B cell (primary cell): ENCODE measurements at regions not wholly inside any gene's neighbourhood (a gene's known extent, or its start where the extent isn't known, plus 50 kb on each side); places are given as distances from the start of the nearest gene placed in this dataset.

Experiments used
- ATAC-seq: fragments of 200-7000 bp; cut with Tn5 transposase; one replicate; pipeline ENCODE4 v1.10.0; 2021; ENCODE audit warnings: low read depth, mild to moderate bottlenecking, moderate number of reproducible peaks, moderate library complexity
- CTCF ChIA-PET: fragments of 350-600 bp; sonication (Branson Sonifier 250); formaldehyde crosslinking; loops from one replicate; lab custom pipeline; 2021; ENCODE audit warnings: antibody characterized with exemption, inconsistent platforms; lab: Charles Lee
- POLR2A ChIA-PET: fragments of 350-600 bp; sonication (Branson Sonifier 250); formaldehyde crosslinking; loops from one replicate; lab custom pipeline; 2021; ENCODE audit warnings: antibody characterized with exemption; lab: Charles Lee
- DNase-seq: peaks from one replicate; pipeline ENCODE4 v3.0.0; 2013
- H2AFZ ChIP-seq: 2 replicates; pipeline ENCODE4 v1.6.1; 2012; ENCODE audit warnings: mild to moderate bottlenecking, low read depth, low read length; ENCODE audit not compliant: insufficient read depth, poor library complexity, severe bottlenecking
- H3K27ac ChIP-seq, 2 donors: 1 replicate in 1 of 2; 2 replicates in 1 of 2; pipeline ENCODE4 v1.5.1; 2012 to 2013; ENCODE audit warnings: low read length in 2 of 2, mild to moderate bottlenecking in 2 of 2, moderate library complexity in 1 of 2
- H3K27me3 ChIP-seq, 4 experiments: fragments of 200-600 bp in 1 of 4; sonication (generic) in 1 of 4; replicated peaks in 1 of 4; 1 replicate in 2 of 4; 2 replicates in 2 of 4; pipeline versions ENCODE4 v1.6.1 to v1.7.0; 2013 to 2016; ENCODE audit warnings: low read length in 3 of 4, mild to moderate bottlenecking in 2 of 4, mixed read lengths in 1 of 4, moderate library complexity in 1 of 4; ENCODE audit not compliant: insufficient read depth in 4 of 4, control insufficient read depth in 3 of 4; ENCODE audit errors: control extremely low read depth in 1 of 4
- H3K36me3 ChIP-seq, 2 experiments: replicated peaks in 1 of 2; 1 replicate in 1 of 2; 2 replicates in 1 of 2; pipeline versions ENCODE4 v1.6.1 to v1.7.1; 2013; ENCODE audit warnings: low read length in 1 of 2; ENCODE audit not compliant: insufficient read depth in 2 of 2, control insufficient read depth in 1 of 2; ENCODE audit errors: control extremely low read depth in 1 of 2, extremely low read depth in 1 of 2
- H3K4me1 ChIP-seq, 2 donors: fragments of 200-600 bp in 1 of 2; sonication (generic) in 1 of 2; 1 replicate in 1 of 2; 2 replicates in 1 of 2; pipeline versions ENCODE4 v1.5.1 to v1.6.1; 2013 to 2017; ENCODE audit warnings: low read length in 2 of 2; ENCODE audit not compliant: control insufficient read depth in 2 of 2, insufficient read depth in 2 of 2
- H3K4me2 ChIP-seq: replicated peaks from 2 replicates; pipeline ENCODE3; 2012; ENCODE audit warnings: mild to moderate bottlenecking, low read depth, low read length; ENCODE audit not compliant: poor library complexity, severe bottlenecking
- H3K4me3 ChIP-seq, 5 experiments: fragments of 200-600 bp in 1 of 5; sonication (generic) in 1 of 5; 1 replicate in 3 of 5; 2 replicates in 2 of 5; pipeline versions ENCODE4 v1.5.1 to v1.7.0; 2011 to 2016; ENCODE audit warnings: low read length in 4 of 5, mild to moderate bottlenecking in 4 of 5, low read depth in 2 of 5, control low read depth in 1 of 5, moderate library complexity in 1 of 5; ENCODE audit not compliant: insufficient read depth in 1 of 5; ENCODE audit errors: control extremely low read depth in 1 of 5, extremely low read depth in 1 of 5
- H3K79me2 ChIP-seq: fragments of 200-600 bp; sonication (generic); one replicate; pipeline ENCODE4 v1.6.0; 2016; ENCODE audit warnings: low read length; ENCODE audit not compliant: control insufficient read depth, insufficient read depth
- H3K9ac ChIP-seq: fragments of 200-600 bp; sonication (generic); 2 replicates; pipeline ENCODE4 v1.6.1; 2017; ENCODE audit warnings: mild to moderate bottlenecking, low read length, moderate library complexity
- H3K9me3 ChIP-seq, 3 donors: one replicate each; pipeline versions ENCODE4 v1.6.1 to v1.7.1; 2013; ENCODE audit warnings: low read length in 2 of 3; ENCODE audit not compliant: control insufficient read depth in 2 of 3, insufficient read depth in 1 of 3; ENCODE audit errors: control extremely low read depth in 1 of 3
- H4K20me1 ChIP-seq: 2 replicates; pipeline ENCODE4 v1.6.0; 2012; ENCODE audit warnings: mild to moderate bottlenecking, low read length; ENCODE audit not compliant: insufficient read depth, control insufficient read depth, poor library complexity, severe bottlenecking
- H3K27ac Mint-ChIP-seq: one replicate; pipeline ENCODE4 v1.8.0; 2021; ENCODE audit warnings: mixed read lengths
- H3K27me3 Mint-ChIP-seq: one replicate; pipeline ENCODE4 v1.8.0; 2021; ENCODE audit warnings: mixed read lengths
- H3K4me1 Mint-ChIP-seq: one replicate; pipeline ENCODE4 v1.8.0; 2021; ENCODE audit warnings: mixed read lengths
- H3K4me3 Mint-ChIP-seq: one replicate; pipeline ENCODE4 v1.8.0; 2021; ENCODE audit warnings: mixed read lengths
- H3K9me3 Mint-ChIP-seq: one replicate; pipeline ENCODE4 v1.8.0; 2022; ENCODE audit warnings: mixed read lengths; ENCODE audit not compliant: insufficient read depth
- CTCF ChIP-seq: fragments of 200-600 bp; IDR thresholded peaks from one replicate; pipeline ENCODE4 v1.8.0; 2022; ENCODE audit warnings: antibody characterized with exemption, mild to moderate bottlenecking
- EZH2 ChIP-seq: IDR thresholded peaks from 2 replicates; pipeline ENCODE4 v1.6.1; 2012; ENCODE audit warnings: borderline replicate concordance, low read depth, mild to moderate bottlenecking, moderate library complexity, low read length; ENCODE audit not compliant: insufficient read depth, poor library complexity, severe bottlenecking
- WGBS: methylation state at CpG from one replicate; pipeline ENCODE4 v1.1.5; 2013; ENCODE audit warnings: missing lambda C conversion rate; ENCODE audit not compliant: insufficient coverage; 5-methylcytosine and 5-hydroxymethylcytosine counted together
- intact Hi-C: fragments of 100-400 bp; cut with micrococcal nuclease; formaldehyde crosslinking; loops from one replicate; pipeline ENCODE4 v1.10.0; 2022

DNA sequence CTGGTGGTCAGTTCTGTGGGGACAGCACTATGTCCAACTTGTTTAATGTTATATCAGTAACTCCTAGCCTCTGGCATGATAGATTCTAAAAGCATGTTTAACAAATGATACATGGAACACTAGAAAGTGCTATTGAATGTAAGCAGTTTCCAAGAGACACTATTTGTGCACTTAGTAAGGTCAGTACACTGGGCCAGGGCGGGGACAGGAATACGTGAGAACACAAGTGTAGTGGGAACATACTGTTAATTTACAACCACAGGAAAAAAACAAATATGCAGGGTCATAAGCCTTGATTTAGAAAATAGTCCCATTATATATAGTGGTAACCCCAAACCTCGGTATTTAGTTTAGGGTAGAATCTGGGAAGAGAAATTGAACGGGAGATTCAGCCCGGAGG lies 88.9 kb upstream of the SLC38A2 start:
- Mint-ChIP-seq H3K9me3 (no peaks in the 10 kb centered on the region), H3K27ac (peak overlapping the region; percentile 99), H3K4me3 (no peak overlapping the region), H3K27me3 (no peaks in the 10 kb centered on the region), H3K4me1 (peaks cover 46% of the 10 kb centered on the region)
- ChIA-PET POLR2A (no interaction called here), CTCF (no interaction called here)
- no peak overlapping the region for H2AFZ ChIP-seq
- DNase-seq (no peak), ATAC-seq (no peak)
- intact Hi-C loops = no loop called here
- peaks cover 39 to 47% of the 10 kb centered on the region in 2 donors for H3K4me1 ChIP-seq
- peaks cover 9% of the 10 kb centered on the region for H3K79me2 ChIP-seq
- no peaks in the 10 kb centered on the region for H3K36me3 ChIP-seq
- no peak overlapping the region for H3K4me2 ChIP-seq
- no peak overlapping the region for H3K4me3 ChIP-seq
- TF ChIP-seq EZH2 (no peak), CTCF (no peak)
- no CpG with 5 or more reads among the region's 5 CpGs for WGBS
- H3K27ac ChIP-seq = peak overlapping the region in 1 of 2 donors; percentile 78
- no peaks in the 10 kb centered on the region for H4K20me1 ChIP-seq
- H3K27me3 ChIP-seq = no peaks in the 10 kb centered on the region
- H3K9ac ChIP-seq = no peak overlapping the region
- no peaks in the 10 kb centered on the region for H3K9me3 ChIP-seq

DNA sequence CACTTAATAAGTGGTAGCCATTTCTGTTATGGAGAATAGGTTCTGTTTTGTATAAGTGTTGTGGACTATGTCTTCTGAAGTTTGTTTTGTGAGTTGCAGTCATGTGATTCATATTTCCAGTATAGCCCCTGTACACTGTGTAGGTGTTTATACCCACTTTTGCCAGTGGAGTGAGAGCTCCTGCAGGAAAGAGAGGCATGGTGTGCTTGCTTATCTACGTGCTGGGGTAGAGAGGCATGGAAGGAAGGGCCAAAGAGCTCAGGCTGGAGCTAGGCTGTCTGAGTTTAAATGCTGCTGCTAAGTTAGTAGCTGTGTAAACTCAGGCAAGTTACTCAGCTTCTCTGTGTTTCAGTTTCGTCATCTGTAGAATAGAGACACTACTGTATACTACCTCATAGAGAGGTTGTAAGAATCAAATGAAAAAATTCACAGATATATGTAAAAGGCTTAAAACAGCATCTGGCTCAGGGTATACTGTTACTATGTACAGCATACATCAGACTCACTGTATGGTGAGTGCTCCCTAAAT lies 88.2 kb upstream of the SLC38A2 start:
- Mint-ChIP-seq H3K27ac (peak overlapping the region; percentile 99), H3K9me3 (no peaks in the 10 kb centered on the region), H3K4me3 (peak overlapping the region; percentile 93), H3K27me3 (no peaks in the 10 kb centered on the region), H3K4me1 (peaks cover 51% of the 10 kb centered on the region)
- ATAC-seq (no peak), DNase-seq (no peak)
- H3K9me3 ChIP-seq = no peaks in the 10 kb centered on the region
- ChIA-PET CTCF (interaction anchor here (0.9 to 1.3 kb wide), 3 partner anchors 10 to 64 kb away, joined by 3 read pairs; no protein-coding TSS in a partner anchor), POLR2A (no interaction called here)
- H2AFZ ChIP-seq = peak overlapping the region; percentile 68
- H3K27me3 ChIP-seq = no peaks in the 10 kb centered on the region
- intact Hi-C loops = loop anchor here (1.0 kb wide), 1 partner anchor 27 kb away; no protein-coding TSS in a partner anchor
- H3K27ac ChIP-seq = peak overlapping the region; percentile 67 to 78
- peak overlapping the region in 1 of 5 experiments; percentile 0 for H3K4me3 ChIP-seq
- H3K9ac ChIP-seq = peak overlapping the region; percentile 59
- no peak for TF ChIP-seq CTCF
- no peak for TF ChIP-seq EZH2
- H3K4me2 ChIP-seq = peak overlapping the region; percentile 77
- 83% methylated on average over 1 of the region's 2 CpGs for WGBS
- no peaks in the 10 kb centered on the region for H3K36me3 ChIP-seq
- peaks cover 5% of the 10 kb centered on the region for H3K79me2 ChIP-seq
- no peaks in the 10 kb centered on the region for H4K20me1 ChIP-seq
- peaks cover 46 to 54% of the 10 kb centered on the region in 2 donors for H3K4me1 ChIP-seq
